Mucosa of descending colon (tissue), 3 donors: ENCODE measurements at regions not wholly inside any gene's neighbourhood (a gene's known extent, or its start where the extent isn't known, plus 50 kb on each side); places are given as distances from the start of the nearest gene placed in this dataset.

Experiments
- ATAC-seq: fragments of 200-7000 bp; cut with Tn5 transposase; one replicate; pipeline ENCODE4 v1.9.1; 2020; ENCODE audit warnings: mild to moderate bottlenecking, moderate library complexity
- DNase-seq, 3 donors: peaks; one replicate each; pipeline ENCODE4 v3.0.0-alpha.2; 2020
- H3K36me3 ChIP-seq: fragments of 200-600 bp; one replicate; pipeline ENCODE4 v1.8.0; 2021; ENCODE audit warnings: low read depth, mild to moderate bottlenecking
- H3K4me1 ChIP-seq: fragments of 200-600 bp; one replicate; pipeline ENCODE4 v1.8.0; 2021; ENCODE audit warnings: low read depth, mild to moderate bottlenecking
- H3K4me3 ChIP-seq: fragments of 200-600 bp; one replicate; pipeline ENCODE4 v1.8.0; 2021; ENCODE audit warnings: mild to moderate bottlenecking
- H3K9me3 ChIP-seq: fragments of 200-600 bp; one replicate; pipeline ENCODE4 v1.8.0; 2021; ENCODE audit warnings: mild to moderate bottlenecking
- intact Hi-C, 2 donors: fragments of 100-400 bp; cut with DNase I in 1 of 2; cut with micrococcal nuclease in 1 of 2; formaldehyde crosslinking; loops; one replicate each; pipeline versions ENCODE4 v1.11.0 to v1.11.1; 2022; cut with DNase I, micrococcal nuclease
- TF ChIP-seq, protein P1 (sequence below): fragments of 200-600 bp; IDR thresholded peaks from one replicate; pipeline ENCODE4 v1.8.0; 2022; ENCODE audit warnings: antibody characterized with exemption, mild to moderate bottlenecking
- donor health status: DM: no; HTN: no; CAD: no; lungs with moderate emphysema.
- donor health status: DM: no; HTN: no; CAD: no.
- donor health status: DM: no; HTN: yes; CAD: no.

GRCh38 chr1:212231372-212231771 lies 53.8 kb upstream of the PPP2R5A start:
- intact Hi-C loops: no loop called here
- TF ChIP-seq, protein P1, sequence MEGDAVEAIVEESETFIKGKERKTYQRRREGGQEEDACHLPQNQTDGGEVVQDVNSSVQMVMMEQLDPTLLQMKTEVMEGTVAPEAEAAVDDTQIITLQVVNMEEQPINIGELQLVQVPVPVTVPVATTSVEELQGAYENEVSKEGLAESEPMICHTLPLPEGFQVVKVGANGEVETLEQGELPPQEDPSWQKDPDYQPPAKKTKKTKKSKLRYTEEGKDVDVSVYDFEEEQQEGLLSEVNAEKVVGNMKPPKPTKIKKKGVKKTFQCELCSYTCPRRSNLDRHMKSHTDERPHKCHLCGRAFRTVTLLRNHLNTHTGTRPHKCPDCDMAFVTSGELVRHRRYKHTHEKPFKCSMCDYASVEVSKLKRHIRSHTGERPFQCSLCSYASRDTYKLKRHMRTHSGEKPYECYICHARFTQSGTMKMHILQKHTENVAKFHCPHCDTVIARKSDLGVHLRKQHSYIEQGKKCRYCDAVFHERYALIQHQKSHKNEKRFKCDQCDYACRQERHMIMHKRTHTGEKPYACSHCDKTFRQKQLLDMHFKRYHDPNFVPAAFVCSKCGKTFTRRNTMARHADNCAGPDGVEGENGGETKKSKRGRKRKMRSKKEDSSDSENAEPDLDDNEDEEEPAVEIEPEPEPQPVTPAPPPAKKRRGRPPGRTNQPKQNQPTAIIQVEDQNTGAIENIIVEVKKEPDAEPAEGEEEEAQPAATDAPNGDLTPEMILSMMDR: no peak
- no peaks in the 10 kb centered on the region for H3K9me3 ChIP-seq
- ATAC-seq: no peak
- peaks cover 10% of the 10 kb centered on the region for H3K4me1 ChIP-seq
- no peak overlapping the region for H3K4me3 ChIP-seq
- DNase-seq: no peak
- H3K36me3 ChIP-seq: no peaks in the 10 kb centered on the region

DNA sequence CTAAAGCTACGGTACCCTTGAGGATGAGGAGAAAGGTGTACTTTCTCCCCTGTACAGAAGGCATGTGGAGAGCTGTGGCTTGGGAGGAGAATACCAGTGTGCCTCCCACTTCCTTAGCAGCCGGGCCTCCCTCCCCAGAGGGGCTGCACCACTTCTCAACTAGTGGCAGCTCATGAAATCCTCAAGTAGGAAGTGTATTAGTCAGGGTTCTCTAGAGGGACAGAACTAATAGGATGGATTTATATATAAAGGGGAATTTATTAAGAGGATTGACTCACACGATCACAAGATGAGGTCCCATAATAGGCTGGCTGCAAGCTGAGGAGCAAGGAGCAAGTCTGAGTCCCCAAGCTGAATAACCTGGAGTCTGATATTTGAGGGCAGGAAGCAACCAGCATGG lies 53.1 kb upstream of the PPP2R5A start:
- peaks cover 17% of the 10 kb centered on the region for H3K4me1 ChIP-seq
- intact Hi-C loops: no loop called here
- TF ChIP-seq, protein P1: no peak
- no peaks in the 10 kb centered on the region for H3K36me3 ChIP-seq
- DNase-seq: no peak
- H3K4me3 ChIP-seq: no peak overlapping the region
- no peaks in the 10 kb centered on the region for H3K9me3 ChIP-seq
- ATAC-seq: no peak

DNA sequence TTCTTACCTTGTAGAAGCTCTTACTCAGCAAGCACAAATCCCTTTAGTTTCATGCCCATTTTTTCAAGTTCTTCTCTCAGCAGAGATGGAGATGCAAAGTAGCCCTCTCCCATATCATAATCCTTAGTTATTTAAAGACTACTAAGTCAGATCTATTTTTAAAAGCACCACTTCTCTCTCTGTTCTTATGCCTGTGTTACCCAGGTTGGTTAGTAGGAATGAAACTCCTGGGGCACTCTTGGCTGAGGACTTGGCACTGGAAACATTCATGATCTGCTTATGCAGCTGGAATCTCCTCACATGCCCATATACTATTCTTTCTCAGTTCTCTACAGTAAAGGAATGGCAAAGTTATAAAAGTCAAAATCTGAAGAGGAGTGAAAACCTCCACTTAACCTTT lies 51.9 kb upstream of the PPP2R5A start:
- no peaks in the 10 kb centered on the region for H3K36me3 ChIP-seq
- DNase-seq: no peak
- TF ChIP-seq, protein P1: no peak
- H3K9me3 ChIP-seq: no peaks in the 10 kb centered on the region
- intact Hi-C loops: no loop called here
- no peak overlapping the region for H3K4me3 ChIP-seq
- peaks cover 25% of the 10 kb centered on the region for H3K4me1 ChIP-seq
- no peak for ATAC-seq

- TF ChIP-seq, protein P1: no peak
- ATAC-seq (peak; percentile 54), DNase-seq (no peak)
- intact Hi-C loops: no loop called here
- Histone ChIP-seq H3K4me1 (peaks cover 28% of the 10 kb centered on the region), H3K36me3 (no peaks in the 10 kb centered on the region), H3K4me3 (no peak overlapping the region), H3K9me3 (no peaks in the 10 kb centered on the region)
These were observed 50.5 kb upstream of the PPP2R5A start for GRCh38 chr1:212234431-212235395.
